ENCODE measurements at regions not wholly inside any gene's neighbourhood (a gene's known extent, or its start where the extent isn't known, plus 50 kb on each side); places are given as distances from the start of the nearest gene placed in this dataset.

DNA sequence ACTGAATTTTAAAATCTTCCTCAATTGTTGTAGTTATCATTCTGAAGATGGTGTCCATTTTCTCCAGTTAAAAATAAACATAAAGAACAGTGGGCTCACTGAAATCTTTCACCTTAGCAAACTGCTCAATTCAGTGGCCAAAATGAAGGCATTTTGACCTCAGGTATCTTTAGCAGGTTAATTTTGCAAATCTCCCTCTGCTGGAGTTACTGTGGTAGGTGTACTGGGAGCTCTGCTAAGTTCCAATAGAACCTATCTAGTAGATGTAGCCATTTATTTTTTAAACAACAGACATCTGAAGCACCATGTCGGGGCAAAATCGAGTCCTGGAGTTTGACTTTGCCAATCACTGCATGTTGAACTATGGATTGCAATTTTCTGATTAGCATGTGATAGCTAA lies 177.1 kb downstream of the IRS1 start:
- no peak overlapping the region for H3K4me3 ChIP-seq
- DNase-seq, result no peak
- H3K27me3 ChIP-seq (ENCODE audit: low read depth), result no peaks in the 10 kb centered on the region
- TF ChIP-seq, protein P1, sequence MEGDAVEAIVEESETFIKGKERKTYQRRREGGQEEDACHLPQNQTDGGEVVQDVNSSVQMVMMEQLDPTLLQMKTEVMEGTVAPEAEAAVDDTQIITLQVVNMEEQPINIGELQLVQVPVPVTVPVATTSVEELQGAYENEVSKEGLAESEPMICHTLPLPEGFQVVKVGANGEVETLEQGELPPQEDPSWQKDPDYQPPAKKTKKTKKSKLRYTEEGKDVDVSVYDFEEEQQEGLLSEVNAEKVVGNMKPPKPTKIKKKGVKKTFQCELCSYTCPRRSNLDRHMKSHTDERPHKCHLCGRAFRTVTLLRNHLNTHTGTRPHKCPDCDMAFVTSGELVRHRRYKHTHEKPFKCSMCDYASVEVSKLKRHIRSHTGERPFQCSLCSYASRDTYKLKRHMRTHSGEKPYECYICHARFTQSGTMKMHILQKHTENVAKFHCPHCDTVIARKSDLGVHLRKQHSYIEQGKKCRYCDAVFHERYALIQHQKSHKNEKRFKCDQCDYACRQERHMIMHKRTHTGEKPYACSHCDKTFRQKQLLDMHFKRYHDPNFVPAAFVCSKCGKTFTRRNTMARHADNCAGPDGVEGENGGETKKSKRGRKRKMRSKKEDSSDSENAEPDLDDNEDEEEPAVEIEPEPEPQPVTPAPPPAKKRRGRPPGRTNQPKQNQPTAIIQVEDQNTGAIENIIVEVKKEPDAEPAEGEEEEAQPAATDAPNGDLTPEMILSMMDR (IDR thresholded peaks at IDR 0.05; ENCODE audit: borderline replicate concordance), result no peak
- no peaks in the 10 kb centered on the region for H3K4me1 ChIP-seq
- no peaks in the 10 kb centered on the region for H3K9me3 ChIP-seq (replicated peaks)
- intact Hi-C loops (cut with micrococcal nuclease), result no loop called here
- H3K27ac ChIP-seq (replicated peaks), result no peak overlapping the region
- H3K36me3 ChIP-seq, result no peaks in the 10 kb centered on the region

DNA sequence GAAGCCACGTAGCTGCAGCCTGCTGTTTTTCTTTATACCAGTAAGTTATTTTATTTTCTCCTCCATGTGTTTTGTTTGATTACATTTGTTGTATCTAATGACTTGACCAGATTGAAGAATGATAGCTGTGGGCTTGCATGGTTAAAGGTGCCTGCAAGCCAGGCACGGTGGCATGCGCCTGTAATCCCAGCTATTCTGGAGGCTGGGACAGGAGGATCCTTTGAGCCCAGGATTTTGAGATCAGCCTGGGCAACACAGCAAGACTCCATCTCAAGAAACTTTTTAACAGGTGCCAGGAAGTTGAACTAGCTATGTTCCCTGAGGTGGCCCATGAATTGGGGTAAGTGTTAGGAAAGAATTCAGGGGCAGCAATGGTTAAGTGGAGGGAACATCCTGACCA lies 179.4 kb downstream of the IRS1 start:
- TF ChIP-seq, protein P1 (IDR thresholded peaks at IDR 0.05; ENCODE audit: borderline replicate concordance), result no peak
- intact Hi-C loops (cut with micrococcal nuclease), result no loop called here
- DNase-seq, result no peak
- Histone ChIP-seq H3K9me3 (replicated peaks) (no peaks in the 10 kb centered on the region), H3K4me3 (no peak overlapping the region), H3K27ac (replicated peaks) (no peak overlapping the region), H3K4me1 (no peaks in the 10 kb centered on the region), H3K27me3 (ENCODE audit: low read depth) (no peaks in the 10 kb centered on the region), H3K36me3 (no peaks in the 10 kb centered on the region)

DNA sequence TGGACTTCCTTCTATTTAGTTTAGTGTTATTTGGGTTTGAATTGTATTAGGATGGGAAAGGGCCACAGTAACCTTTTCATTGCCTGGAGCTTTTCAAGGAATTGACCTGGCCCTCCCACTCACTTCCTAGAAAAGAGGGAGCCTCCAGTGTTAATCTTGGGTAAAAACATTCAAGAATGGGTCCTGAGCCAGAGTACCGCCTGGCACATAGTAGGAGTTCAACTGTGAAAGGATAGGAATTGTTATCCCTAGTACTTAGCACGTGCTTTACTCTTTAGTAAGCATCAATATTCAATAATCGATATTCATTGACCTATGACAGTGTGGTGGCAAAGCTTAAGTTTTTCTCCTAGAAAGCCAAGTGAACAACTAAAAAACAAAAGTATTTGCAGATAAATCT lies 179.9 kb downstream of the IRS1 start:
- Histone ChIP-seq H3K4me1 (no peaks in the 10 kb centered on the region), H3K9me3 (replicated peaks) (no peaks in the 10 kb centered on the region), H3K27me3 (ENCODE audit: low read depth) (no peaks in the 10 kb centered on the region), H3K36me3 (no peaks in the 10 kb centered on the region), H3K27ac (replicated peaks) (no peak overlapping the region), H3K4me3 (no peak overlapping the region)
- TF ChIP-seq, protein P1 (IDR thresholded peaks at IDR 0.05; ENCODE audit: borderline replicate concordance), result no peak
- DNase-seq, result no peak
- intact Hi-C loops (cut with micrococcal nuclease), result no loop called here

DNA sequence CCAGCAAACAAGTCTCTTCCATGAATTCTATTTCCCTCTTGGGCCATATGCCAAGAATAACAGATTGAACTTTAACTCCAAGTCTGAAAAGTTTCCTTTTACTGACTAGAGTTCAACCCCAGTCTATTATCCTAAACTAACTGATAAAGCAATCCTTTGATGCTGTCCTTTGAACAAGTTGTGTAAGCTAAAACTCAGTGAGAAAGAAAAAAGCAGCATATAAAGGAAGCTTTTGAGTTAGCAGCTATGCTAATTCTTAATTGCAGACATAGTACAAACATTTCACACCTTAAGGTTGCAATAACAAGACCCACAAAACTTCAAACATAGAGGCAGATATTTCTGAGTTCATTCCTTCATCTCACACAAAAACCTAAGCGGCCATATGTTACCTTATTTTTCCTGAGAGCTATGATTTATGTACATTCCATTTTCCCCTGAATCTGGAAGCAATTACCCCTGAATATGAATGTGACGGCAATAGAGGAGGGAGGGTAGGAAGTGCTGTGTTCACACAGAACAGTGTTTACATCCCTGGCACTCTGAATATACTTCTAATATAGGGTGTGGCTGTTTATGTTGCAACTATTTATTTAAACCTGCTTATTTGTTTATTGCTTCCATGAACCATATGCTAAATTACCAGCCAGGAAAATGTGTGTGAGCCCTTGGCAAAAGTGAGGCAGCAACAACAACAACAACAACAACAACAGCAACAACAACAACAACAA lies 180.6 kb downstream of the IRS1 start:
- intact Hi-C loops (cut with micrococcal nuclease), result no loop called here
- Histone ChIP-seq H3K27ac (replicated peaks) (no peak overlapping the region), H3K9me3 (replicated peaks) (no peaks in the 10 kb centered on the region), H3K4me3 (no peak overlapping the region), H3K36me3 (no peaks in the 10 kb centered on the region), H3K27me3 (ENCODE audit: low read depth) (no peaks in the 10 kb centered on the region), H3K4me1 (no peaks in the 10 kb centered on the region)
- no peak for DNase-seq
- TF ChIP-seq, protein P1 (IDR thresholded peaks at IDR 0.05; ENCODE audit: borderline replicate concordance), result no peak

DNA sequence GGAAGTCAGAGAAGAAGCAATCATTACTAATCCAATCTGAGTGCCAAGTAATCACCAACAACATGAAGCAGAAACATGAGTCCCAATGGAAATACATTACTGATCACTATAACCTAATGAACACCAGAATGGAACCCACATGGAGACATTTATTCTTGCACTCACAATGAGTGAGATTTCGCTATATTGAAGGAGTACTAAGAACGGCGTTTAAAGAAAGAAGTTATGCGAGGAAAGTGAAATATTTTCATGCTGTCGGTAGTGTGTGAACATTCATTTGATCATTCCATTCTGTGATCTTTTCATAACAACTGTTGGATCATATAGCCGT lies 181.1 kb downstream of the IRS1 start:
- no peak for DNase-seq
- intact Hi-C loops (cut with micrococcal nuclease), result no loop called here
- H3K4me1 ChIP-seq, result no peaks in the 10 kb centered on the region
- H3K9me3 ChIP-seq (replicated peaks), result no peaks in the 10 kb centered on the region
- no peaks in the 10 kb centered on the region for H3K27me3 ChIP-seq (ENCODE audit: low read depth)
- no peak overlapping the region for H3K27ac ChIP-seq (replicated peaks)
- no peaks in the 10 kb centered on the region for H3K36me3 ChIP-seq
- H3K4me3 ChIP-seq, result no peak overlapping the region
- TF ChIP-seq, protein P1 (IDR thresholded peaks at IDR 0.05; ENCODE audit: borderline replicate concordance), result no peak

All from left ventricle myocardium inferior (tissue), 1 donor.